D721Med (cell line): ENCODE measurements at regions not wholly inside any gene's neighbourhood (a gene's known extent, or its start where the extent isn't known, plus 50 kb on each side); places are given as distances from the start of the nearest gene placed in this dataset.

Source experiments
- DNase-seq: peaks from one replicate; pipeline ENCODE4 v3.0.0; 2011; ENCODE audit warnings: low spot score; ENCODE audit not compliant: insufficient read length
- FAIRE-seq: peaks from 2 replicates; lab custom pipeline; 2011; peaks lifted over from hg19 to GRCh38; lab: Jason Lieb, UNC
- CTCF ChIP-seq: IDR thresholded peaks from 2 replicates; pipeline ENCODE4 v1.5.1; 2012; ENCODE audit warnings: mild to moderate bottlenecking, control low read depth; ENCODE audit not compliant: insufficient read depth; ENCODE audit errors: missing control alignments

GRCh38 chr10:112054516-112054915 lies 129.0 kb downstream of the GPAM start:
- TF ChIP-seq CTCF, result no peak
- DNase-seq, result no peak
- no peak for FAIRE-seq

GRCh38 chr10:112057072-112057471 lies 126.5 kb downstream of the GPAM start:
- TF ChIP-seq CTCF, result no peak
- no peak for DNase-seq
- FAIRE-seq, result no peak

- FAIRE-seq (no peak), DNase-seq (no peak)
- no peak for TF ChIP-seq CTCF
These were observed 124.3 kb downstream of the GPAM start for GRCh38 chr10:112059220-112059619.

GRCh38 chr10:112071596-112072133 lies 111.9 kb downstream of the GPAM start:
- FAIRE-seq (no peak), DNase-seq (no peak)
- no peak for TF ChIP-seq CTCF

GRCh38 chr10:112078003-112078402 lies 105.6 kb downstream of the GPAM start:
- no peak for FAIRE-seq
- no peak for DNase-seq
- no peak for TF ChIP-seq CTCF

- DNase-seq (no peak), FAIRE-seq (no peak)
- TF ChIP-seq CTCF, result no peak
These were observed 103.3 kb downstream of the GPAM start for GRCh38 chr10:112080231-112080630.

GRCh38 chr10:112082120-112082519 lies 101.4 kb downstream of the GPAM start:
- no peak for DNase-seq
- peak; percentile 45 for TF ChIP-seq CTCF
- FAIRE-seq, result no peak
